ENCODE measurements at regions not wholly inside any gene's neighbourhood (a gene's known extent, or its start where the extent isn't known, plus 50 kb on each side); places are given as distances from the start of the nearest gene placed in this dataset.

- intact Hi-C loops (cut with DNase I) = no loop called here
- Histone ChIP-seq H3K9me3 (ENCODE audit: control insufficient read depth in 2 of 3, insufficient read depth in 1 of 3, low read length in 3 of 3) (no peaks in the 10 kb centered on the region), H3K27ac (ENCODE audit: low read depth in 2 of 2, low read length in 2 of 2) (no peak overlapping the region), H3K9ac (ENCODE audit: low read length in 3 of 3) (no peak overlapping the region), H3K36me3 (ENCODE audit: control insufficient read depth in 2 of 3, insufficient read depth in 3 of 3, low read length in 3 of 3) (no peaks in the 10 kb centered on the region), H3K4me1 (ENCODE audit: control insufficient read depth in 2 of 3, insufficient read depth in 2 of 3, low read depth in 1 of 3, low read length in 3 of 3) (no peaks in the 10 kb centered on the region), H3K4me3 (ENCODE audit: low read length in 3 of 3) (no peak overlapping the region), H3K27me3 (ENCODE audit: control insufficient read depth, insufficient read depth, low read length) (no peaks in the 10 kb centered on the region)
- TF ChIP-seq CTCF (IDR thresholded peaks at IDR 0.05; ENCODE audit: borderline replicate concordance, extremely low read depth, insufficient read depth) = no peak
- no peak for DNase-seq
- FAIRE-seq = no peak
Observed at GRCh38 chr2:195563857-195564512, 93.0 kb upstream of the SLC39A10 start.

GRCh38 chr2:195562570-195563566, 94.2 kb upstream of the SLC39A10 start:
- Histone ChIP-seq H3K4me3 (ENCODE audit: low read length in 3 of 3) (no peak overlapping the region), H3K9ac (ENCODE audit: low read length in 3 of 3) (no peak overlapping the region), H3K36me3 (ENCODE audit: control insufficient read depth in 2 of 3, insufficient read depth in 3 of 3, low read length in 3 of 3) (no peaks in the 10 kb centered on the region), H3K27ac (ENCODE audit: low read depth in 2 of 2, low read length in 2 of 2) (no peak overlapping the region), H3K9me3 (ENCODE audit: control insufficient read depth in 2 of 3, insufficient read depth in 1 of 3, low read length in 3 of 3) (no peaks in the 10 kb centered on the region), H3K4me1 (ENCODE audit: control insufficient read depth in 2 of 3, insufficient read depth in 2 of 3, low read depth in 1 of 3, low read length in 3 of 3) (no peaks in the 10 kb centered on the region), H3K27me3 (ENCODE audit: control insufficient read depth, insufficient read depth, low read length) (no peaks in the 10 kb centered on the region)
- DNase-seq (no peak), FAIRE-seq (no peak)
- intact Hi-C loops (cut with DNase I) = no loop called here
- no peak for TF ChIP-seq CTCF (IDR thresholded peaks at IDR 0.05; ENCODE audit: borderline replicate concordance, extremely low read depth, insufficient read depth)

- Histone ChIP-seq H3K4me3 (ENCODE audit: low read length in 3 of 3) (no peak overlapping the region), H3K9me3 (ENCODE audit: control insufficient read depth in 2 of 3, insufficient read depth in 1 of 3, low read length in 3 of 3) (no peaks in the 10 kb centered on the region), H3K27me3 (ENCODE audit: control insufficient read depth, insufficient read depth, low read length) (no peaks in the 10 kb centered on the region), H3K36me3 (ENCODE audit: control insufficient read depth in 2 of 3, insufficient read depth in 3 of 3, low read length in 3 of 3) (no peaks in the 10 kb centered on the region), H3K4me1 (ENCODE audit: control insufficient read depth in 2 of 3, insufficient read depth in 2 of 3, low read depth in 1 of 3, low read length in 3 of 3) (no peaks in the 10 kb centered on the region), H3K27ac (ENCODE audit: low read depth in 2 of 2, low read length in 2 of 2) (no peak overlapping the region), H3K9ac (ENCODE audit: low read length in 3 of 3) (no peak overlapping the region)
- FAIRE-seq = no peak
- TF ChIP-seq CTCF (IDR thresholded peaks at IDR 0.05; ENCODE audit: borderline replicate concordance, extremely low read depth, insufficient read depth) = no peak
- DNase-seq = no peak
- intact Hi-C loops (cut with DNase I) = no loop called here
Observed at GRCh38 chr2:195561116-195561921, 95.7 kb upstream of the SLC39A10 start.
